GM19023 (cell line): ENCODE measurements at regions not wholly inside any gene's neighbourhood (a gene's known extent, or its start where the extent isn't known, plus 50 kb on each side); places are given as distances from the start of the nearest gene placed in this dataset.

Source experiments
- ATAC-seq: cut with Tn5 transposase; IDR thresholded peaks from one replicate; pipeline ENCODE4 v1.9.1; 2021; ENCODE audit warnings: mild to moderate bottlenecking, moderate library complexity; ENCODE audit not compliant: unreplicated experiment

DNA sequence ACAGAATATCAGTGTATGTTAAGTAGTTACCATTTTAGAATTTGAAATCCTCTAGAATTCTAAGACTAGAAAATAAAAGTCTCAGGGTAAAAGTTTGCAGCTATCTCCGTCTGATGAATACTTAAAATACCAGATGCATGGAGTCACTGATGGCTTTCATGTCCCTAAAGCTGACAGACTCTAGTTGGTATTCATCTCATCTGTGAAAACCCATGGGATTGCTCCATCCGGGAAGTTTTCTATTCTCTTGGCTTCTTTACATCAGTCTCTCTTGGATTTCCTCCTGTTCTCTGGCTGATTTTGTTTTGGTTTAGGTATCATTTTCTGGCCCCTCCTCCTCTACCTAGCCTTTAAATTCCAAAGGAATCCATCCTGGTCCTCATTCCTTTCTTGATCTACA is 465.6 kb upstream of the POU3F3 start:
- ATAC-seq, result no peak

DNA sequence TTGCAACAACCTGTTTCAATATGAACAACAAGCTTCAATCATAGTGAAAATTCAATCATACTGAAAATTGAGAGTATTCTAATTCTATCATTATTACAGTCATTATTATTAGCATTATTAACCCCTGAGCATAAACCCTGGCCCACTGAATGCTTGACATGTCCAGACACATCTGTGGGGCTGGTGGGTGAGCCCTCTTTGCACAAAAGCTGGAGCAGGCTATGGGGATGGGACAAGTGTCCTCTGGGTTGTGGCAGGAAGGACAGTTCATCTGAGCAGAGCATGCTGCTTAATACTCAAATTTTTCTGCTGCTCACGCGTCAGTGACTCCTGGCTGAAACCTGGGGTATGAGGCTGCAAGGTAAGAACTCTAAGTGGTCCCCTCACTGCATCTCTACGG is 451.1 kb upstream of the POU3F3 start:
- ATAC-seq, result no peak

DNA sequence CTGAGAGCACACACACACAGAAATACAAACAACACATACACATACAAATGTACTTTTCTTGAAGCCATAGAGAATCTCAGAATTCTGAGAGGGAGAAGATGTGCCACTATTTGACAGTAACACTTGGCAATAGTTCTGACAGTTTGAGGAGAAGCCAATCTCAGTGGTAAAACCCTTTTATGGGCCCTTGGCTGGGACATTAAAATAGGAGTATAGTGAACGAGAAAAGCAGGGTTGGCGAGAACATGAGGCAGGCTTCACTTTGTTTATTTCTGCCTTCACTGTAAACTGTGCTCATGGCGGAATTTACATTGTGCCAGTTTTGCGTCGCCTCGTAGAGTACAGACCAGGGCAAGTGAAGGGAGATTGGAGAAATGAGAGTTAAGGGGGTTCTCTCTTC is 449.4 kb upstream of the POU3F3 start:
- no peak for ATAC-seq

DNA sequence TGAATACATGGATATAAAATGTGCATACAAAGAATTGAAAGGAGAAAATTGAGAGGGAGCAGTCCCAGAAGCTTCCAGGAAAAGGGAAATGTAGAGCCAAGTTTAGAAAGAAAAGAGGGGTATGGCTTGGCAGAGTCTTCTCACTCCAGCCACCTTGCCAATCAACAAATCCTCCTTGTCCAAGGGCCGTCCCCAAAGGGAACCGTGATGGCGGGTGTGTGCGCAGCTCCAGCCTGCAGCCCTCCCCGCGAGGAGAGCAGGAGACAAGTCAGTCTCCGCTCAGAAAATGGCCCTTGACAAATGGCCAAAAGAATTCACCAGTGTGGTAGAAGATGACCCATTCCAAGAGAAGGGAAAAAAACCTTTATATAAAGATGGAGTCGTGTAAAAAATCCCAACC is 448.3 kb upstream of the POU3F3 start:
- no peak for ATAC-seq

DNA sequence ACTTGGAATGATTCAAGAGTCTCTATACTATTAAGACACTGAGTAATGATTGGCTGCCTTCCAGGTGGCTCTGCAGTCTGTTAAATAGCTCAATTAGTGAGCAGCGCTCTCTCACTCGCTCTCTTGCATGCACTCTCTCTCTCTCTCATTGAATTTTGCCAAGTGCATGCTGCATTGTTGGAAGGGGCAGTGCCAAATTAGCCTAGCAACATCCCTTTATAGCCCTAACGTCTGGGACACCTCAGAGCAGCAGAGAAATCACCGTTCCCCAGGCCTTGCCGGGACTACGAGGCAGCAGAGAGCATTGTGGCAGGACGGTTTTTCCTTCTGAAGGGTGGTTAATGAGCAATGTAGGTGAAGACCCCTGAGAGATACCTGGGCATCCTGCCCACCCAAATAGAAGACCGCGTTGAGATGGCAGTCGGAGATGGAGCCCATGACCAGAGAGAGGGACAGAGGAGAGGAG is 447.6 kb upstream of the POU3F3 start:
- ATAC-seq, result no peak

DNA sequence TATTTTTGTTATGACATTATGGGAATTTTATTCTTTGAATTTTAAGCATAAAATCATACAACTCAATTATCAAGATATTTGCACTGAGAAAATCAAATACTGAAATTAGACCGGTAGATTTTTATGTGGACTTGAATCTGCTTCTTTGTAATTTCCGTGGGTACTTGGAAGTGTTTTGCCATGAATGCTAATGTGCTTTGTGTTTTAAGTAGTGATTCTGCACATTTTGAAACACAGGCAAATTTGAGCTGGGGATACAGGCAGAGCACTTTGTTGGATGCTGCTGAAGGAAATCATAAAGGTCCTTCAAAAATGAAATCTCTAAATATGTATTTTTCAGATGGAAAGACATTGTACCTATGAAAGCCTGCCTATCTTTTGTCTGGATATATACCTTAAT is 446.3 kb upstream of the POU3F3 start:
- ATAC-seq, result no peak

DNA sequence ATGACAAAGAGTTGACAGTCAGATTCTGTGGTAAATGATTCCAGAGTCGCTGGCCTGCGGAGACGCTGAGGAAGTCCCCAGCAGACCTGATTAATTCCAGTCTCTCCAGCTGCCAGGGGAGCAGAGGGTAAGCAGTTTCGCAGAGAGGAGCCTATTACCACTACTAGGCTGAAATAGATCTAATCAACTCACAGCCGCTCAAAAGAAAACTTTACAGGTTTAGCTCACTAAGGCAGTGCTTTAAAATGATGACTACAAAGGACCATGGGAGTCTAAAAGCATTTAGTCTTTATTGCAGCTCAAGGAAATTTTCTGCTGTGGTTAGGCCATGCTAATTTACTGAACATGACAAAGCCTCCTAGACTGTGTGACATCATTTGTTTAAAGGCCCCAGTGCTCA is 445.6 kb upstream of the POU3F3 start:
- ATAC-seq, result no peak

DNA sequence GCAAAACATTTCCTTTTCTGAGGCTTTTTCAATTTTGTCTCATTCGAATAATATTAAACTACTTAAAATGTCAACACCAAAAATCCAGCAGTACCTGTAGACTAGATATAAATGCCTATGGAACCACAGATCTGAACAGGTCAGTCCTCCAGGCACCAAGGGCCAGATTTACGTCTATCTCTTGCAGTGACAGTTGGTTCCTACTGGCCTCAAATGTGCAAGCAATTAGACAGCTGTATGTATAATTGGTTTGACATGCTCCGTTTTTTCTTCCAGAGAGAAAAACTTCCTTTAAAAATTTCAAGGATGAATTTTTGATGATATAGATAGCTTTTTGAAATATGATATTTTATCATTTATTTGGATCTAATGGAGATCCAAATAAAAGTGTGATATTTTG is 443.8 kb upstream of the POU3F3 start:
- no peak for ATAC-seq

DNA sequence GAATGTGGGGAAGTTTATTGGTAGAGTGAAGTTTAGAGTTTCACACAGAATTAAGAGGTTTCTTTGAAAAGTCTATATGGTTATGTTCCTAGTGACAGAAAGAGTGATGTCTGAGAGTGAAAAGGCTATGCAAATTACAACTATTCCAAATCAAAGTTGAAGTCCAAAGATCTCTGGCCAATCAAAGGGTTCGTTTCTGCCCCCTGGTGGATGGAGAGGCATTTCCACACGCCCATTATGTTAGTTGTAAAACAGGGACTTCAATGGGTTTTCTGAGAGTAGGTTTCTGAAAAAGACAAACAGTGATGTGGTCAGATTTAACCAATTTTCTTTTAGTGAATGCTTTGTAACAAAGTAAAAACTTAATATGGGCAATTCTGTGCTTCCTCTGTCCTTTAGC is 441.5 kb upstream of the POU3F3 start:
- ATAC-seq, result peak; percentile 70

DNA sequence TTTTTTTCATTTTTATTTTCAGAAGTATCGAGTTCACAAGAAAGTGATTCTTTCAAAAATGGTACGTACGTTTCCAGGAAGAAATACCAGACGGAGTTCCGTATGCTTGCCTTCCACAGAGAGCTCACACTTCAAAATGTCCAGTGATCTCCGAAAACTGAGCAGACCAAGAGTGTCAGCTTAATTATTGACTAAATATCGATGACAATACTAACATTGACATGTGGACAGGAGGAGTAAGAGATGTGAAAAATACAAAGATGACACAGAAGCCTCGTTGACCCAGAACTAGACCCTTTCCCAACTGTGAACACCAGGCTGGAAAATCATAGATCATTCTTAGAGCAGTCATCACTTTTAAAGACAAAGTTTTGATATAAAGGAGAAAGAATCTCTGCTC is 440.0 kb upstream of the POU3F3 start:
- ATAC-seq, result no peak

DNA sequence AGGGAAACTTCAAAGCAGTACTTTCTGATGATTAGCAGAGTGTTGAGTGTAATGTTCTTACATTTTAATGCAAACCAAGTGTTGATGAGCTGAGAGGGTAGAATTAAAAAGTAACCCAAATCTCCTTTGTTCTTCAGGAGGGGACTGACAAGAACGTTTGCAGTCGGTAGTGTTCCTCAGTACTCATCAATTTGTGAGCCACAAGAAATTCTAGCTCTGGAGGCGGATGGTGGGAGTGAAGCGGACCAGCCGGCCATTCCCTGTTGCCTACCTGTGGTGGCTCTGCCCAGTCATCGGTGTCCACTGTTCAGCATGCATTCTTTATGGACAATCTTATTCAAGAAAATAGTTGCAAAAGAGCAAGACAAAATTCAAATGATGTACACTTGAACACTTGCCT is 438.6 kb upstream of the POU3F3 start:
- no peak for ATAC-seq

DNA sequence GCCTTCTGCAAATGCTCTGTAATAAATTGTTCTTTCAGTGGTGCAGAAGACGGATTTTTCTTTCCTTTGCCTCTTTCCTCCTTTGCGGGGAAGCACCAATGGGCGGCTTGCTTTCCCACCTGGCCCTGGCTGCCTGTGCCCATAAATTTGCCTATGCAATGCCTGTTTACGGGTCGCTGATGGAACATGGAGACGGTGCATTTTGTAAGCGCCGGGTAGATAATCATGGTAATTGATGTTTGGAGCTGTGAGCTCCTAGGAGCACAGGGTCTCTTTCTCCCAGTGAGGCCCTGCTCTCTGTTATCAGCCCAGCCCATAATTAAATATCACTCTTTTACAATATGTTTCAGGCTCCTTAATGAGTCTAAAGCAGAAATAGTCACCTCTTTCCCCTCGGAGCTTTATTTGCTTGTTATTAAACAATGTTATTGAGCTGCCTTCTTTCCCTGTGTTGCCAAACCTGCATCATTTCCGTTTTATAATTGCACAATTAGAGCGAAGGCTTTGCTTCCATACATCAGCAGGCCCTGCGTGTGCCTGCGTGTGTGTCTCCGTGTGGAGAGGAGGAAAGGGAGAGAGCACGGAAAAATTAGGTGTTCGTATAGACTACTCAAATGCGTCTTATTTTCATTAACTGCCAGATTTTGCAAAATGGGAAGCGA is 437.4 kb upstream of the POU3F3 start:
- no peak for ATAC-seq

DNA sequence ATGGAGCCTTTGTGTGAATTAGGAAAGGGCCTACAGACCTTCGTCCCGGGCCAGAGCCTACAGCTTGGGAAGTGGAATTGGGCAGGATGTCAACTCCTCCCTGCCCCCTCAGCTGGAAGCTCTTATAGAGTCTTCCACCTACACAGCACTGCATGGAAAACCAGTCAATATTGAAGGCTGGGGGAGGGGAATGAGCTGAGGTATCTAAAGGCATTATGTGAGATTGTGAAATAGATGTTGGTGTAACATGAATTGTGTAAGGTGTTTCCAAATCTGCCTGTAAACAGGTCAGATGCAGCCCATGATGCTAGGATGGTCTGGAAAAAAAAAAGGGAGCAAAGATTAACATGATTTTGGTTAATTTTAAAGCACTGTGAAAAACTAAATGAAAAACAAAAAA is 433.5 kb upstream of the POU3F3 start:
- ATAC-seq, result no peak

DNA sequence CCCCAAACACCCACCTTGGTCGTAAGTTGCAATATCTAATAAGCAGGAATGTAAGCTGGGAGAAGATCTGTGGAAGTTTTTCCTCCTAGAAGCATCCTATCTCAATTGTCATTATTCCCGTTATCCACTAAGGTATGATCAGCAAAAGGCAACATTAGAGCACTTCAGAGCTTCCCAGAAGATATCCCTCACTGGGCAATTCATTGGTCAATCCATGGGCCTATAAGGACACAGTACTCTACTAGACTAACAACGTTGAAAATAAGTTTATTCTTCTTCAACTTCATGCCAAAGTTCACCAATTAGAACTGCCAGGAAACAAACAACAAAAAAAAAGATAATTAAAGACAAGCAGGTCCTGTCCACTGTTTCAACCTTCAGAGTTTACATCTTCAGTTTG is 433.0 kb upstream of the POU3F3 start:
- ATAC-seq, result no peak

DNA sequence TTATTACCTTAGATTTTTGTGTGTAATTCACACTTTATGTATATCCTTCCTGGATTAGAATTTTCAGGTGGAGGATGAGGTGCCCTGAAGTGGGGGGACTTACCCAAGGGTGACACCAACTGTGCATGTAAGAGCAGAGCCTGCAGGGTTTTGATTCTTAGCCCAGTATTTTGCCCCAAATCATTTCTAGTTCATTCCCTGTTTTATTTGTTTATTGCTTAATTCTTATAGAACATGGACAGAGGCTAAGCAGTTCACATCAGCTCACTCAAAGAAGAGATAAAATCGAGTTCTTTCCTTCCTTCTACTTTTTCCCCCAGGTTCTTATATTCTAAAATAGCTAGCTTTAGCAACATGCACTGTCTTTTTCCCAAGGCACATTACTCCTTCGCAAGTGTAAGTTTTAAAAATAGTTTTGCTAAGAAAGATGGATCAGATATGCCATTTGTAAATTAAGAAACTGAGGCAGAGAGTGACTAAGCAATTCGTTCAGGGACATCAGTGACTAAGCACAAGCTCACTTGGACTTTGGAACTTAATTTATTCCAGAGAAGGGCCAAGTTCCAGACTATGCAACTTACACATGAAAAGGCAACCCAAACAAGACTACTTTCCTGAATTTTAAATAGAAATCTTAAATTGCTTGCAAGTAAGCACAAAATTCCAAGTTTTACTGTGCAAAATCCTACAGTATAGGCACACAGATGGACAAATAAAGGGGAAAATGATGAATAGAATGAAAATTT is 427.9 kb upstream of the POU3F3 start:
- ATAC-seq, result no peak

DNA sequence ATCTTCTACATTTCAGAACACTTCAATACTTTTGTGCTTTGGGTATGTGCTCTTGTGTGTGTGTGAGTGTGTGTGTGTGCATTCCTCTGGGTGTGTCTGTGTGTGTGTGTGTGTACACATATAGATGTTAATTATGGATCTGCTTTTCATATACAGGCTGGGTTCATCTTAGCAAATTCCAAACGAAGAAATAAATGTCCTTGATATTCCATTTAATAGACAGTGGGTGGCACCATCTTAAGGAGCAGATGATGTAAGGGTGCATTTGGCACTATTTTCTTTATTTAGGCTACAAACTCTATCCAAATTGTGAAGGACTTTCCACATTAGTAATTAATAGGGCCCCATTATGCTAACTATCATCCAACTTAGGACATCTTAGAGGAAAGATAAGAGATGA is 425.8 kb upstream of the POU3F3 start:
- no peak for ATAC-seq

DNA sequence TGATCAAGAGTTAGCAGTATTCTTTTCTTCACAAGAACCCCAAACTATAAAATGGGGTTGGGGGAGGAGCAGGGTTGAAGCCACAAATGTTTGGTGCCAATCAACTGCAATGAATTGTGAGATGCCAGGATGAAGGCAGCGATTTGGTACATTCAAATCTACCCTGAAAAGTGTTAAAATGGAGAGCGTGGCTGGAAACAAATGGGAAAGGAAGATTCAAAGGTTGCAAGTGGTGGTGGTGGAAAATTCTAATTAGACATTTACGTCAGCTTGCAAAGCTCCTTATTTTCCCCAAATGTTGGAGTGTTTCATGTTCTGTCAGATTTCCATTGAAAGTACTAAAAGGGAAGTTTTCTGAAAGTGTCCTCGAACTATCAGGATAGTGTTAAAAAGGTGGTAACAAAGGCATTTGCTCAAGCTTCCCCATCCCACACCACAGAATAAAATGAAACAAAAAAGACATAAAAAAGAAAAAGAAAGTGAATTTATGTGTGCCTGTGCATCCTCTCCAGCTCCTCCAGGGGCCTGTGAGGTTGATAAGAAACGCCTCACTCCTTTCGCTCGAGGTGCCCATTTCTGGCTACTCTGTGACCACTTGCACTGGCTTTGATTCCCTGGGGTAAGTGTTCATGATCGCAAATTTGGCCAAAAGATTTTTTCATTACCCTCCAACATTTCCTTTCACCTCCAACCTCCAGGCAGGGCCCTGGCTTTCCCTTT is 424.1 kb upstream of the POU3F3 start:
- no peak for ATAC-seq

DNA sequence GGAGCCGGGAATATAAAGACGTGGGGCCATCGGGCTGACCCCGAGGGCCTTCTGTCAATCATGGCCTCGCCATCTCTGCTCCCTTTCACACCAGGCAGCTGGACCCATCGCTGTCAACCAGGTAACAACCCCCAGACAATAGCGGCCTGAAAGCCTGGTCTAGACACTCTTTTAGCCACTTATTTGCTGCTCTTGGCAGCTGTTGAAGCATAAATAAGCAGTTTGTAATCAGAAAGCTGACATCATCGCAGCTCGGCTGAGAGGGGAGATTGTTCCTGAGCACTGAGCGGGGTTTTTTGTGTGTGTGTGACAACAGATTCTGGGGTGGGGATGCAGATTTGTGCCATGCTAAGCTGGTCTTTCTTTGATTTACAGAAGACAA is 423.6 kb upstream of the POU3F3 start:
- ATAC-seq, result no peak

DNA sequence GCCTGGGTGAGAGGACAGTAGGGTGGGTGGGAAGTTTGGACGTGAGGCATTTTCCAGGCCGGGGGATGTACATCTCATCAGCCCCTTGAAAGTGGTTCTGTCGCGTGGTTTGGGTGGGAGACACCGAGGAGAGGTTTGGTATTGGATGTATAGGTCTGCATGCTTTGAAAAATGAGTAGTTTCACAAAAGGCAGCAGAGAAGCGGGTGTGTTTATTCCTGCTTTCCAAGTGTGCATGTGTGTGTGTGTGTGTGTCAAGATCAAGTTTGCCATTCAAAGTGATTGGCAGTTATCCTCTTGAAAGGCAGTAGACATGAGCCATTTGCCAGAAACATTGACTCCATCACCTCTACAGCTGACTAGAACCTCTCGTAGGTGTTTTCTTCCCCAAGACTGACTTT is 423.1 kb upstream of the POU3F3 start:
- no peak for ATAC-seq

DNA sequence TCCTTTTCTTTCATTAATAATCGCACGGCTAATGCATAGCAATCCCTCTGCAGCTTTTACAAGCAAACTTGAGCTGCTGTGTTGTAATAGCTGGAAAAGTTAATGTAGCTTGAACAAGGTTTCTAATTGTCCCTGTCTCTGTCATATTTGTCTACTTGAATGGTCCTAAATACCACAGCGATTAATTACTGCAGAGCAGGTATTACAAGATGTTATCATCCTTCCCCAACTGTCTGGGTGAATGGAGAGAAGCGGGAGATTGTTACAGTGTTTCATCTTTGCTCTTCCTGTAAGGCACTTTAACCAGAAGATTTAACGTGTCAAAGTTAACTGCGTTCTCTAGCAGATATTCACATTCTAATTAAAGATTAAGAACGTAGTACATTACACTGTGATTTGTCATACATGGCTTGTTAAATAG is 422.2 kb upstream of the POU3F3 start:
- no peak for ATAC-seq

DNA sequence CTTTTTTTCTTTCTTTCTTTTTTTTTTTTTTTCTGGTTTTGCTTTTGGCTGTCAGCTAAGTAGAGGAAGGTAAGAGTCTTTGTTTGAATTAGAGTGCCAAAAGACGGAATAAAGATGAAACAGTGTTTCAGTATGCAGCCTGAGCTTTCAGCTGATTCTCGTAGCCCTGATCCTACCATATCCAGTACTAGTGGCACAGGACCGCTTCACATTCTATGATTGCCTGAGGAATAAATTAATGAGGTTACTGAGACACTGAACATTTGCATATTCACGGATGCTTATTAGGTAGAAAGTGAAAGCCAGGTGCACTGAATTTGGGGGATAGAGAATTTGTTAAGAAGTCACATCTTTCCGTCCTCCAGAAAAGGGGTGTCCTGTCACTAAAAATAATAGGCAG is 421.5 kb upstream of the POU3F3 start:
- ATAC-seq, result no peak

DNA sequence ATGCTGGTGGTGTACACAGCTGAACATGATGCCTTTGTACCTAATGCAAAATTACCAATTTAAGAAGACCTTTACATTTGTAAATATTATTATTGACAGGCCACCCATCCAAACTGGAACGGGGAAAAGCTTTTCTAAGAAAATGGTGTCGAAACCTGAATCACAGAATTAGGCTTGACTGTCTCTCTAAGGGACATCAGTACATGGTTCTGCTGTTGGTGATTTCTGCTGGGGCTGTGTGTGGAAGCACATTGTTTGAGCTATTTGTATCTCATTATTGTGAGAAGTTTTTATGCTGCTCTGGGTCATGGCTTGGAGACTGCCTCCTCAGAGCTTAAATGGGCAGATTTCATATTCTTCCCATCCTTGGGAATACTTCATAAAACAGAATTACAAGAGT is 420.9 kb upstream of the POU3F3 start:
- ATAC-seq, result no peak
